Ecto neural progenitor cell (in vitro differentiated cells): ENCODE measurements at regions not wholly inside any gene's neighbourhood (a gene's known extent, or its start where the extent isn't known, plus 50 kb on each side); places are given as distances from the start of the nearest gene placed in this dataset.
"Not testable (repeated sequence)": the region's sequence is repeated elsewhere in the genome, so short reads cannot be mapped to it uniquely, and the experiment has no call there.

Source experiments
- DNase-seq: peaks from one replicate; pipeline ENCODE4 v3.0.0-alpha.2; 2018; ENCODE audit warnings: low spot score

- no peak for DNase-seq
These were observed 116.5 kb downstream of the TTC6 start for GRCh38 chr14:37711831-37712475.

DNA sequence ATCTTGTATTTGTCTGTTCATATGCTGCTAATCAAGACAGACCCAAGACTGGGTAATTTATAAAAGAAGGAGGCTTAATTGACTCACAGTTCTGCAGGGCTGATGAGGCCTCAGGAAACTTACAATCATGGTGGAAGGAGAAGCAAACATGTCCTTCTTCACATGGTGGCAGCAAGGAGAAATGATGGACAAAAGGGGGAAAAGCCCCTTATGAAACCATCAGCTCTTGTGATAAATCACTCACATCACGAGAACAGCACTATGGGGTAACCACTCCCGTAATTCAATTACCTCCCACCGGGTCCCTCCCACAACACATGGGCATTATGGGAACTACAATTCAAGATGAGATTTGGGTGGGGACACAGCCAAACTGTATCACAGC, 117.0 kb downstream of the TTC6 start:
- not testable (repeated sequence) for DNase-seq

GRCh38 chr14:37712976-37713431, 117.6 kb downstream of the TTC6 start:
- no peak for DNase-seq

GRCh38 chr14:37720131-37720530, 124.7 kb downstream of the TTC6 start:
- no peak for DNase-seq

GRCh38 chr14:37721976-37722659, 126.7 kb downstream of the TTC6 start:
- DNase-seq, result no peak

DNA sequence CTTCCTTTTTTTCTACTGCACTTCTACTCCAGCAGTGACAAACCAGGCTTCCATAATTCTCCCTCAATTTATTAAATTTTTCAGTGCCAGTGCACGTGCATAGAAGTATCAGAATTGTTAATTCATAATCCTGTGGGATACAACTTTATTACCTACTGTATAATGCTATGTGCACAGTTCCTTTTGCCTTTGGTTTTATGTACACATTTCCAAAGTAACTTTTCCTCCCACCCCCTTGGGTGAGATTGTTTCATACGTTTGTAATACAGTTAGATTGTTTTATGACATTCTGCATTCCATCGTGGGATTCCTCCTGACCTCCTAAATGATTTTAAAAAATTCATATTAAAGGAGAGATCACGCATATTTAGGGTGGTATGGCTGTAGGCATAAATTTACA, 128.1 kb downstream of the TTC6 start:
- no peak for DNase-seq

DNA sequence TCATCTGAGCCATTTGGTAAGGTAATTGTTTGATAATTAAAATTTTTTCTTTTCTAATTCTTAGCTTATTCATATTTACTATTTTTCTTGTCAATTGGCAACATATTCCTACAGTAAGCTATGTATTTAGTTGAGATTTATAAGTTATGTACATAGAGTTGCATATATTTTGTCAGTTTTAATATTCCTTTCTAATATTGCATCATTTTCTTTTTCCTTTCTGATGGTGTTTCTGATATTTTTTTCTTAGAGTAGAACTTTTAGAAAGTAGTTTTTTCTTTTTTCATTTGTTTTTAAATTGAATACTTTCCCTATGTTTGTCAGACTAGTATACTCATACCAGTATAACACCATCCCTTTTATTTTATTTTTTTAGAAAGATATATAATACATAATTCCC, 131.3 kb downstream of the TTC6 start:
- DNase-seq, result no peak

DNA sequence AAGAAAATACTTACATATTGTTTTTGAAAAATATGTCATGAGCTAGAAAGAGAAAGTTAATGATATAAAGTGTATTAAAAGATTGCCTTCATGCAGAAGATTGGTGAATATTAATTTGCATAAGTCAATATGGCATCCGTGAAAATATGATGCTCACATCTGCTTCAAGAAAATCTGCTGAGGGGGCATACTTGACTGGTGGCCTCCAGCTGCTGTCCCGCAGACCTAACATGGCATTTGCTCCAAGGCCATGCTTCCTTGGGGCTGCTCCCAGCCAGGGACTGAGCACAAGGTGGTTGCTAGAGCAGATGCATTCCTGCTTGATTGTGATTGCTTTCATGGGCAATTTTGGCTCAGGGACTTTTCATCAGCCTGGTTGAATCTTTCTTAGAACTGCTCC, 133.8 kb downstream of the TTC6 start:
- DNase-seq, result no peak

DNA sequence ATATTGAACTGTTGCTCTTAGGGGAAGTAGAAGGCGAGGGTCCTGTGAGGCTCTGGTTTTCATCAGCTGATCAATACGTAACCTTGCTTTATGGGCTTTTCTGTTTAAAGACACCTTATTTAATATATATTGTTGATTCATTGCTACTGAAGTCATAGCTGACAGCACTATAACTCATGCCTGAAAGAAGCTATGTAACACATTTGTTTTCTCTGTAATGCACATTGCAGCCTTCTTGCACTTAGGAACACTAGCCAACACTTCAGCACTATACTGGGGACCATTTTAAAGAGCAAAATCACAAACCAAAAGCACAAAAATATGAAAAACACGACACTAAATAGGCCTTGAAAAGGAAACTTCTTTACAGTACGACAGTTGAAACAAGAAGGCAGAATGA, 135.7 kb downstream of the TTC6 start:
- DNase-seq, result no peak

- no peak for DNase-seq
These were observed 150.2 kb downstream of the TTC6 start for GRCh38 chr14:37745657-37746056.

GRCh38 chr14:37746140-37746832, 150.9 kb downstream of the TTC6 start:
- no peak for DNase-seq

- no peak for DNase-seq
These were observed 158.0 kb downstream of the TTC6 start for GRCh38 chr14:37753459-37753858.

- DNase-seq, result not testable (repeated sequence)
These were observed 164.8 kb downstream of the TTC6 start for GRCh38 chr14:37760275-37760674.

GRCh38 chr14:37763266-37763665, 167.8 kb downstream of the TTC6 start:
- DNase-seq, result no peak

- DNase-seq, result not testable (repeated sequence)
These were observed 176.9 kb downstream of the TTC6 start for GRCh38 chr14:37772283-37772682.

- no peak for DNase-seq
These were observed 181.5 kb downstream of the TTC6 start for GRCh38 chr14:37776791-37777499.

GRCh38 chr14:37778135-37778943, 182.9 kb downstream of the TTC6 start:
- DNase-seq, result no peak

GRCh38 chr14:37779480-37779879, 184.1 kb downstream of the TTC6 start:
- DNase-seq, result no peak

- not testable (repeated sequence) for DNase-seq
These were observed 185.3 kb downstream of the TTC6 start for GRCh38 chr14:37780731-37781130.

DNA sequence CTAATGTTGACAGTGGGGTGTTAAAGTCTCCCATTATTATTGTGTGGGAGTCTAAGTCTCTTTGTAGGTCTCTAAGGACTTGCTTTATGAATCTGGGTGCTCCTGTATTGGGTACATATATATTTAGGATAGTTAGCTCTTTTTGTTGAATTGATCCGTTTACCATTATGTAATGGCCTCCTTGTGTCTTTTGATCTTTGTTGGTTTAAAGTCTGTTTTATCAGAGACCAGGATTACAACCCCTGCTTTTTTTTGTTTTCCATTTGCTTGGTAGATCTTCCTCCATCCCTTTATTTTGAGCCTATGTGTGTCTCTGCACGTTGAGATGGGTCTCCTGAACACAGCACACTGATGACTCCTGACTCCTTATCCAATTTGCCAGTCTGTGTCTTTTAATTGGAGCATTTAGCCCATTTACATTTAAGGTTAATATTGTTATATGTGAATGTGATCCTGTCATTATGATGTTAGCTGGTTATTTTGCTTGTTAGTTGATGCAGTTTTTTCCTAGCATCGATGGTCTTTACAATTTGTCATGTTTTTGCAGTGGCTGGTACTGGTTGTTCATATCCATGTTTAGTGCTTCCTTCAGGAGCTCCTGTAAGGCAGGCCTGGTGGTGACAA, 188.9 kb downstream of the TTC6 start:
- DNase-seq, result not testable (repeated sequence)

- DNase-seq, result not testable (repeated sequence)
These were observed 189.4 kb downstream of the TTC6 start for GRCh38 chr14:37784827-37785223.
